ENCODE measurements at regions not wholly inside any gene's neighbourhood (a gene's known extent, or its start where the extent isn't known, plus 50 kb on each side); places are given as distances from the start of the nearest gene placed in this dataset.
"Not testable (repeated sequence)": the region's sequence is repeated elsewhere in the genome, so short reads cannot be mapped to it uniquely, and the experiment has no call there.

GRCh38 chr18:25470756-25471524, 119.0 kb upstream of the ZNF521 start:
- H3K27ac ChIP-seq (ENCODE audit: low read length); H3K4me3 ChIP-seq (ENCODE audit: low read length); H3K27me3 ChIP-seq (ENCODE audit: insufficient read depth, low read length); H3K36me3 ChIP-seq (ENCODE audit: insufficient read depth, low read depth, low read length); H3K9ac ChIP-seq (ENCODE audit: low read depth, low read length); H3K9me3 ChIP-seq (ENCODE audit: insufficient read depth, low read depth, low read length): not testable (repeated sequence)
- peaks cover 14% of the 10 kb centered on the region; the same call in 1 of the 2 replicates for H3K4me1 ChIP-seq (ENCODE audit: insufficient read depth, low read length)

DNA sequence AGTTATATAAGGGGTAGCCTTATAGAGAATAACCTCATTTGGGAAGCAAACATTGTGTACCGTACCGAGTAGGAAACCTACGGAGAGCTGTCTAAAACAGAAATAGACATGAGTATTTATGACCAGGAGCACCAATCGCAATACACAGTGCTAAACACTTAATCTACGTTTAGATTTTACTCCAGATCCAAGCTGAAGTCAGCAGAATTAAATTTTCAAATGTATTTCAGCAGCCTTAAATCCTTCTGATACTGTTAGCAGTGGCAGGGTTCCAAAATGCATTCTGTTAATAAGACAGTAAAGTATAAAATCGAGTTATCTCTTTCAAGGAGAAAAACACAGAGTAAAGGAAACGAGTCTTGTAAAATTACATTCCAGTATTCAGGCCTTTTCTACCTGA, 118.1 kb upstream of the ZNF521 start:
- no peaks in the 10 kb centered on the region for H3K36me3 ChIP-seq (ENCODE audit: insufficient read depth, low read depth, low read length)
- no peak overlapping the region for H3K27ac ChIP-seq (ENCODE audit: low read length)
- no peak overlapping the region for H3K4me3 ChIP-seq (ENCODE audit: low read length)
- H3K27me3 ChIP-seq (ENCODE audit: insufficient read depth, low read length): no peaks in the 10 kb centered on the region
- H3K4me1 ChIP-seq (ENCODE audit: insufficient read depth, low read length): peaks cover 19% of the 10 kb centered on the region; the same call in 1 of the 2 replicates
- H3K9ac ChIP-seq (ENCODE audit: low read depth, low read length): no peak overlapping the region
- no peaks in the 10 kb centered on the region for H3K9me3 ChIP-seq (ENCODE audit: insufficient read depth, low read depth, low read length)

DNA sequence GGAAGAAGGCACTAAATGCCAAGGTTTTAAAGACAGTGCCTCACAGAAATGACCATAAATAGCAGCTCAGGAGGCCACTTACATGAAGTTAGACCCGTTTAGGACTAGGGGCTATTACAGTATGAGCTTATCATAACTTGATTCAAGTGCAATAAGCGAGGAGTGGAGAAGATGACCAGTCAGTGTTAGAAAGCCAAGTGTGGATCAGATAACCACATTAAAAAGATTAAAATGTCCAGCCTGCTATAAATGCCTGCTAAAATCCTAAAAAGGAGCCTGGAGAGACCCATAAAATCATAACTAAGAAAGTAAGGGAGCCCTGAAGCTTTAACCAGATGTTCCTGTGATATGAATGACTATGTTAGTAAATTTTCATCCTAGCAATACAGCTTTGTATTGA, 117.5 kb upstream of the ZNF521 start:
- H3K4me3 ChIP-seq (ENCODE audit: low read length): no peak overlapping the region
- H3K9ac ChIP-seq (ENCODE audit: low read depth, low read length): no peak overlapping the region
- H3K36me3 ChIP-seq (ENCODE audit: insufficient read depth, low read depth, low read length): no peaks in the 10 kb centered on the region
- no peaks in the 10 kb centered on the region for H3K9me3 ChIP-seq (ENCODE audit: insufficient read depth, low read depth, low read length)
- H3K4me1 ChIP-seq (ENCODE audit: insufficient read depth, low read length): peaks cover 19% of the 10 kb centered on the region; the same call in 1 of the 2 replicates
- no peaks in the 10 kb centered on the region for H3K27me3 ChIP-seq (ENCODE audit: insufficient read depth, low read length)
- H3K27ac ChIP-seq (ENCODE audit: low read length): no peak overlapping the region

- no peak overlapping the region for H3K27ac ChIP-seq (ENCODE audit: low read length)
- no peak overlapping the region for H3K9ac ChIP-seq (ENCODE audit: low read depth, low read length)
These were observed 115.4 kb upstream of the ZNF521 start for GRCh38 chr18:25467226-25467987.

DNA sequence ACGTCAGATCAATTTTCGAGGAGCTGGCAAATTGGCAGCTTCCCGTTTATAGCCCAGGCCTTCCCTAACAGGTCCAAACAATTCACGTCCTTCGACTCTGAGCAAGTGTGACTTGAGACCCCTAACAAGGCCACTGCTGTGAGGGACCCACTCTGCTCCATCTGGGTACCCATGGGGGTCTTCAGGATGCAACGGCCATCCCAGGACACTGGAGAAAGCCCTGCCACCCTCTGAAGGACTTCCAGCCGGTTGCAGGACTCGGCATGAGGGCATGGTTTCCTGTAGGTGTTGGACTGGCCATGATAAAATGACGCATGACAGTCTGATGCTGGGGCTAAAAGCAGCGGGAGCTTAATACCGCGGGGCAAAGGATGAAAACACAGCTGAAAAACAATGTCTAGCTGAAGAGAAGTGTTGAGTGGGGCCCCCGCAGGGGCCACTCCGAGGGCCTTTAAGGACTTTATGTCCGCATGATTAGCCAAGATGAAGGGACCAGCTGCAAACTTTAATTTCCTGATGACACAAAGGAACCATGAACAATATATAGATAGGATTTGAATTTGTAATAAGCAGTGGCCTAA, 113.3 kb upstream of the ZNF521 start:
- H3K36me3 ChIP-seq (ENCODE audit: insufficient read depth, low read depth, low read length): no peaks in the 10 kb centered on the region

More at GRCh38 chr18:25467226-25467987, 115.4 kb upstream of the ZNF521 start:
- H3K27me3 ChIP-seq (ENCODE audit: insufficient read depth, low read length): no peaks in the 10 kb centered on the region
- no peak overlapping the region for H3K4me3 ChIP-seq (ENCODE audit: low read length)
- H3K36me3 ChIP-seq (ENCODE audit: insufficient read depth, low read depth, low read length): no peaks in the 10 kb centered on the region
- H3K9me3 ChIP-seq (ENCODE audit: insufficient read depth, low read depth, low read length): no peaks in the 10 kb centered on the region
- peaks cover 19% of the 10 kb centered on the region; the same call in 1 of the 2 replicates for H3K4me1 ChIP-seq (ENCODE audit: insufficient read depth, low read length)

GRCh38 chr18:25464227-25464626, 112.3 kb upstream of the ZNF521 start:
- Histone ChIP-seq H3K27me3 (ENCODE audit: insufficient read depth, low read length) (no peaks in the 10 kb centered on the region), H3K27ac (ENCODE audit: low read length) (no peak overlapping the region), H3K36me3 (ENCODE audit: insufficient read depth, low read depth, low read length) (no peaks in the 10 kb centered on the region), H3K4me1 (ENCODE audit: insufficient read depth, low read length) (peaks cover 19% of the 10 kb centered on the region; the same call in 1 of the 2 replicates), H3K9ac (ENCODE audit: low read depth, low read length) (no peak overlapping the region), H3K4me3 (ENCODE audit: low read length) (no peak overlapping the region), H3K9me3 (ENCODE audit: insufficient read depth, low read depth, low read length) (no peaks in the 10 kb centered on the region)

More for the DNA sequence above, 113.3 kb upstream of the ZNF521 start:
- no peak overlapping the region for H3K9ac ChIP-seq (ENCODE audit: low read depth, low read length)
- peaks cover 19% of the 10 kb centered on the region; the same call in 1 of the 2 replicates for H3K4me1 ChIP-seq (ENCODE audit: insufficient read depth, low read length)
- no peaks in the 10 kb centered on the region for H3K27me3 ChIP-seq (ENCODE audit: insufficient read depth, low read length)
- H3K27ac ChIP-seq (ENCODE audit: low read length): no peak overlapping the region
- H3K9me3 ChIP-seq (ENCODE audit: insufficient read depth, low read depth, low read length): no peaks in the 10 kb centered on the region
- H3K4me3 ChIP-seq (ENCODE audit: low read length): no peak overlapping the region

DNA sequence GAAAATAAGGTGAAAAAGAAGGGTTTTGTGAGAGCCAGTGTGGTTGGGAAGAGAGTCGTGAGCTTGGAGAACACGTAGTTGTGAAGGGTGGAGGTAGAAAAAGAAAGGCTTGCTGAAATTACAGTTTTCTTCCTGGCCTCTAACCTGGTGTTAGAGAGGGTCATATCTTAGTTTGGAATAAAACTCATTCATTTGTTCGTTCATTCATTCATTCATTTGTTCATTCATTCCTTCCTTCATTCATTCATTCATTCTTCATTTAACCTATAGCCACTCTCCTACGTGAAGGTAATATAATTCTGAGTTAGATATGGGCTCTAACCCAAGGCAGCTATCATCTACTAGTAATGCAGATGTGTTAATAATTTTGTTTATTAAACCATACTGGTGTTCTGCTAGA, 111.8 kb upstream of the ZNF521 start:
- Histone ChIP-seq H3K9ac (ENCODE audit: low read depth, low read length) (no peak overlapping the region), H3K4me3 (ENCODE audit: low read length) (no peak overlapping the region), H3K36me3 (ENCODE audit: insufficient read depth, low read depth, low read length) (no peaks in the 10 kb centered on the region), H3K9me3 (ENCODE audit: insufficient read depth, low read depth, low read length) (no peaks in the 10 kb centered on the region), H3K27me3 (ENCODE audit: insufficient read depth, low read length) (no peaks in the 10 kb centered on the region), H3K27ac (ENCODE audit: low read length) (no peak overlapping the region), H3K4me1 (ENCODE audit: insufficient read depth, low read length) (peaks cover 19% of the 10 kb centered on the region; the same call in 1 of the 2 replicates)

- H3K4me3 ChIP-seq (ENCODE audit: low read length): no peak overlapping the region
- no peaks in the 10 kb centered on the region for H3K27me3 ChIP-seq (ENCODE audit: insufficient read depth, low read length)
- H3K9ac ChIP-seq (ENCODE audit: low read depth, low read length): no peak overlapping the region
- H3K4me1 ChIP-seq (ENCODE audit: insufficient read depth, low read length): no peaks in the 10 kb centered on the region
- no peak overlapping the region for H3K27ac ChIP-seq (ENCODE audit: low read length)
- H3K36me3 ChIP-seq (ENCODE audit: insufficient read depth, low read depth, low read length): no peaks in the 10 kb centered on the region
- no peaks in the 10 kb centered on the region for H3K9me3 ChIP-seq (ENCODE audit: insufficient read depth, low read depth, low read length)
These were observed 107.8 kb upstream of the ZNF521 start for GRCh38 chr18:25459814-25460213.

- Histone ChIP-seq H3K36me3 (ENCODE audit: insufficient read depth, low read depth, low read length) (no peaks in the 10 kb centered on the region), H3K4me1 (ENCODE audit: insufficient read depth, low read length) (no peaks in the 10 kb centered on the region), H3K27me3 (ENCODE audit: insufficient read depth, low read length) (no peaks in the 10 kb centered on the region), H3K27ac (ENCODE audit: low read length) (no peak overlapping the region), H3K9ac (ENCODE audit: low read depth, low read length) (no peak overlapping the region), H3K4me3 (ENCODE audit: low read length) (no peak overlapping the region), H3K9me3 (ENCODE audit: insufficient read depth, low read depth, low read length) (no peaks in the 10 kb centered on the region)
These were observed 105.6 kb upstream of the ZNF521 start for GRCh38 chr18:25457601-25458000.

DNA sequence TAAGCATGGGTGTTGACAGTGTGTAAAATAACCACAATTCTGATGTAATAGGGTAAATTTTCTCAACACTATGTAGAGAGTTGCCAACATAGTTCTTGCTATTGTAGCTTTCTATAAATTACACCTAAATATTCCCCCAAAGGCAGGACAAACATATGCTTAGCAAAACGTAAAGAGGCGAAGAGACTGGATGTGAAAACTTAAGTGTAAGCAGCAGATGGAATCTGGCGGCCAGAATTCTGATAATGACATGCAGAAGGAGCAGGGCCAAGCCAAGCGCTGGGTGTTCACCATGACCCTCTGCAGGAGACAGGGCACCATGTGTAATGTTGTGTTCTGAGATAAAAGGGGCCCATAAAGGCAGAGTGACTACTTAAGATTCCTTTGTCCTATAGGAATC, 105.2 kb upstream of the ZNF521 start:
- Histone ChIP-seq H3K4me3 (ENCODE audit: low read length) (no peak overlapping the region), H3K4me1 (ENCODE audit: insufficient read depth, low read length) (no peaks in the 10 kb centered on the region), H3K27ac (ENCODE audit: low read length) (no peak overlapping the region), H3K9ac (ENCODE audit: low read depth, low read length) (no peak overlapping the region), H3K9me3 (ENCODE audit: insufficient read depth, low read depth, low read length) (no peaks in the 10 kb centered on the region), H3K27me3 (ENCODE audit: insufficient read depth, low read length) (no peaks in the 10 kb centered on the region), H3K36me3 (ENCODE audit: insufficient read depth, low read depth, low read length) (no peaks in the 10 kb centered on the region)

DNA sequence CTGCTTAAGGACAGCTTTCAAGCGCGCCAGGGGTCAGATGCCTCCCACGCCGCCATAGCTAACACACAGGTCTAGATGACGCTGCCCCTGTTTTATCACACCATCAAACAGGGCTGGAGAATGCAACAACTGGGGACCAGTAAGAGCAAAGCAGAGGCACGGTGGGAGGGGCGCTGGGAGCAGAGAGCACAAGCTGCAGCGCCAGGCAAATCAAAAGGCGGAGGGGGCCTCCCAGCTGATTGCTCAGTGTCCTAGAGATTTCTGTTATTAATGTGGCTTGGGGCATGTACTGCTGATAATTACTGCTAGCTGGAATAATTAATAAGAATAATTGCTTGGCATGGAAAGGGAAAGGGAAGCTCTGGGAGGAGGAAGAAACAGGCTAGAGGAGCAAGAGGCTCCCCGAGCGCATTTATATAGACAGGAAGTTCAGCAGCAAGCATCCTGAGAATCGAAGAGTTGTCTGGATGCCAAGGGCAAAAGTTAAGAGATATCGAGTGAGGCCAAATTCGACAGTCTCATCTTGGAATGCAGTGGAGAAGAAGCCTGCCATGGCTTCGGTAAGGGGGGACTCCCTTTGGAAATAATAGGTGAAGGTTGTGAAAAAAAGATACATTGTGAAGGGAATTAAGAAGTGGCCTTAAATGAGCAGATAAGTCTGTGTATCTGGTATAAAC, 104.5 kb upstream of the ZNF521 start:
- no peak overlapping the region for H3K4me3 ChIP-seq (ENCODE audit: low read length)
- no peaks in the 10 kb centered on the region for H3K27me3 ChIP-seq (ENCODE audit: insufficient read depth, low read length)
- H3K9ac ChIP-seq (ENCODE audit: low read depth, low read length): no peak overlapping the region
- no peak overlapping the region for H3K27ac ChIP-seq (ENCODE audit: low read length)
- no peaks in the 10 kb centered on the region for H3K36me3 ChIP-seq (ENCODE audit: insufficient read depth, low read depth, low read length)
- no peaks in the 10 kb centered on the region for H3K4me1 ChIP-seq (ENCODE audit: insufficient read depth, low read length)
- no peaks in the 10 kb centered on the region for H3K9me3 ChIP-seq (ENCODE audit: insufficient read depth, low read depth, low read length)
